Lung (tissue), 11 donors: ENCODE measurements at regions not wholly inside any gene's neighbourhood (a gene's known extent, or its start where the extent isn't known, plus 50 kb on each side); places are given as distances from the start of the nearest gene placed in this dataset.

Source experiments
- ATAC-seq: fragments of 200-7000 bp; cut with Tn5 transposase; one replicate; pipeline ENCODE4 v1.9.1; 2020; ENCODE audit warnings: moderate number of reproducible peaks; ENCODE audit not compliant: insufficient read depth, low FRiP score
- DNase-seq, 3 donors: peaks; one replicate each; pipeline ENCODE4 v3.0.0-alpha.2; 2013 to 2017
- H3K27ac ChIP-seq, 2 donors: one replicate each; pipeline ENCODE4 v1.5.1; 2013; ENCODE audit warnings: mild to moderate bottlenecking in 2 of 2, moderate library complexity in 2 of 2, control low read depth in 1 of 2, inconsistent platforms in 1 of 2, low read depth in 1 of 2, low read length in 1 of 2
- H3K27me3 ChIP-seq, 3 donors: one replicate each; pipeline ENCODE4 v1.5.1; 2013; ENCODE audit warnings: low read length in 2 of 3; ENCODE audit not compliant: control insufficient read depth in 3 of 3, insufficient read depth in 3 of 3
- H3K36me3 ChIP-seq, 4 donors: one replicate each; pipeline ENCODE4 v1.5.1; 2013; ENCODE audit warnings: low read length in 4 of 4, mild to moderate bottlenecking in 1 of 4, moderate library complexity in 1 of 4; ENCODE audit not compliant: control insufficient read depth in 4 of 4, insufficient read depth in 4 of 4
- H3K4me1 ChIP-seq, 5 donors: one replicate each; pipeline ENCODE4 v1.5.1; 2013; ENCODE audit warnings: low read length in 5 of 5, mild to moderate bottlenecking in 2 of 5, moderate library complexity in 1 of 5; ENCODE audit not compliant: control insufficient read depth in 5 of 5, insufficient read depth in 5 of 5
- H3K4me3 ChIP-seq: one replicate; pipeline ENCODE4 v1.5.1; 2013; ENCODE audit warnings: mild to moderate bottlenecking, control low read depth, moderate library complexity
- H3K9ac ChIP-seq, 2 donors: one replicate each; pipeline ENCODE4 v1.5.1; 2013; ENCODE audit warnings: low read length in 2 of 2, control low read depth in 1 of 2; ENCODE audit not compliant: insufficient read depth in 1 of 2
- H3K9me3 ChIP-seq, 4 donors: one replicate each; pipeline ENCODE4 v1.5.1; 2013; ENCODE audit warnings: low read length in 3 of 4, mild to moderate bottlenecking in 1 of 4, moderate library complexity in 1 of 4; ENCODE audit not compliant: control insufficient read depth in 4 of 4, insufficient read depth in 3 of 4
- WGBS, 2 donors: extraction: QIAGEN DNeasy Blood & Tissue Kit; methylation state at CpG; one replicate each; pipeline ENCODE4 v1.1.7; 2013; 5-methylcytosine and 5-hydroxymethylcytosine counted together
- TF ChIP-seq, protein P1 (sequence below): IDR thresholded peaks from 2 replicates; pipeline ENCODE4 v1.5.1; 2012; ENCODE audit warnings: mild to moderate bottlenecking; ENCODE audit errors: control extremely low read depth, extremely low read depth
- donor health status: control.
- donor health status: control.
- donor health status: Bipolar disorder and iron deficiency.
- donor health status: healthy.
- donor health status: DM: yes; HTN: yes; CAD: no.

DNA sequence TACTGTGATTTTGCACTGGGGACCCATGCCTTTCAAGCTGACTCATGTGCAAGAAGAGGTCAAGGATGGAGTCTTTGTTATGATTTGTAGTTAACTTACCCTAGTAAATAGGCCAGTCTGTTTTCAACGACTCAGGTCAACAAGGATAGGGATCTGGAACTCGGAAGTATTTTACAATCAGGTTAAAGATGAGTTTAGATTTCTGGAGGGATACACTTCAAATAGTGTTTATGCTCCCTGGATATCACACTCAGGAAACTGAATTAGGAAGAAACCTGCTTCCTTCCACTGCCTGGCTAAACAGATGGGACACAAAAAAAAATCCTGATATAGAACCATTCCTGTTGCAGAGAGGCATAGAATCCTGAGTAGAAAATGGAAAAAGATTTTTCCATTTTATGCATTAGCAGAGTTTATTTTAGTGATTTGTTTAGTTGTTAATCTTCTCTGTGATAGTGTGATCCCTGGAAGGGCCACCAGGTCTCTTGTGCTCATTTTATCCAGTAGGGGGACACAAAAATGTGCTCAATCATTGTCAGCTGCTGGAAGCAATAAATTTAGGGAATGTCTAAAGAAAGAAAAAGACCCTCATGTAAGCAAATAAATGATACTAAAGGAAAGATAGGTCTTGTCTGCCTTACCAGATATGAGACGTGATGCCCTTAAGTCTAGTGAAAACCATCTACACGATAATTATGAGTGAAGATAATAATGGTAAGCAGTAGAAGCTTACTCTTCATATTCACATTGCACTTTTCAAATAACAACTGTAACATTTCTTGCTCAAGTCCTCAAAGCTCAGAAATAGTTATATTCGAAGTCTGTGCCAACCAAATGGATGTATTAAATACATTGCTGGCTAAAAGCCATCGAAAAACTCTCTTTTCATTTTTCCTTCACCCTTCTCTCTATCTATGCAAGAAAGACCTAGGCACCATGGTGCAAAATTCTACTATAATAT lies 452.1 kb upstream of the KCNMB2 start:
- DNase-seq = peak; percentile 53 to 97 (median 96)
- Histone ChIP-seq H3K9me3 (no peaks in the 10 kb centered on the region), H3K4me1 (peaks cover 2 to 67% (median 32%) of the 10 kb centered on the region in 5 donors), H3K27ac (peak overlapping the region; percentile 64 to 74), H3K27me3 (no peaks in the 10 kb centered on the region), H3K36me3 (no peaks in the 10 kb centered on the region), H3K9ac (no peak overlapping the region), H3K4me3 (no peak overlapping the region)
- WGBS, 2 donors = 47 to 56% methylated on average over 6 of the region's 6 CpGs
- TF ChIP-seq, protein P1, sequence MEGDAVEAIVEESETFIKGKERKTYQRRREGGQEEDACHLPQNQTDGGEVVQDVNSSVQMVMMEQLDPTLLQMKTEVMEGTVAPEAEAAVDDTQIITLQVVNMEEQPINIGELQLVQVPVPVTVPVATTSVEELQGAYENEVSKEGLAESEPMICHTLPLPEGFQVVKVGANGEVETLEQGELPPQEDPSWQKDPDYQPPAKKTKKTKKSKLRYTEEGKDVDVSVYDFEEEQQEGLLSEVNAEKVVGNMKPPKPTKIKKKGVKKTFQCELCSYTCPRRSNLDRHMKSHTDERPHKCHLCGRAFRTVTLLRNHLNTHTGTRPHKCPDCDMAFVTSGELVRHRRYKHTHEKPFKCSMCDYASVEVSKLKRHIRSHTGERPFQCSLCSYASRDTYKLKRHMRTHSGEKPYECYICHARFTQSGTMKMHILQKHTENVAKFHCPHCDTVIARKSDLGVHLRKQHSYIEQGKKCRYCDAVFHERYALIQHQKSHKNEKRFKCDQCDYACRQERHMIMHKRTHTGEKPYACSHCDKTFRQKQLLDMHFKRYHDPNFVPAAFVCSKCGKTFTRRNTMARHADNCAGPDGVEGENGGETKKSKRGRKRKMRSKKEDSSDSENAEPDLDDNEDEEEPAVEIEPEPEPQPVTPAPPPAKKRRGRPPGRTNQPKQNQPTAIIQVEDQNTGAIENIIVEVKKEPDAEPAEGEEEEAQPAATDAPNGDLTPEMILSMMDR = no peak
- no peak for ATAC-seq

DNA sequence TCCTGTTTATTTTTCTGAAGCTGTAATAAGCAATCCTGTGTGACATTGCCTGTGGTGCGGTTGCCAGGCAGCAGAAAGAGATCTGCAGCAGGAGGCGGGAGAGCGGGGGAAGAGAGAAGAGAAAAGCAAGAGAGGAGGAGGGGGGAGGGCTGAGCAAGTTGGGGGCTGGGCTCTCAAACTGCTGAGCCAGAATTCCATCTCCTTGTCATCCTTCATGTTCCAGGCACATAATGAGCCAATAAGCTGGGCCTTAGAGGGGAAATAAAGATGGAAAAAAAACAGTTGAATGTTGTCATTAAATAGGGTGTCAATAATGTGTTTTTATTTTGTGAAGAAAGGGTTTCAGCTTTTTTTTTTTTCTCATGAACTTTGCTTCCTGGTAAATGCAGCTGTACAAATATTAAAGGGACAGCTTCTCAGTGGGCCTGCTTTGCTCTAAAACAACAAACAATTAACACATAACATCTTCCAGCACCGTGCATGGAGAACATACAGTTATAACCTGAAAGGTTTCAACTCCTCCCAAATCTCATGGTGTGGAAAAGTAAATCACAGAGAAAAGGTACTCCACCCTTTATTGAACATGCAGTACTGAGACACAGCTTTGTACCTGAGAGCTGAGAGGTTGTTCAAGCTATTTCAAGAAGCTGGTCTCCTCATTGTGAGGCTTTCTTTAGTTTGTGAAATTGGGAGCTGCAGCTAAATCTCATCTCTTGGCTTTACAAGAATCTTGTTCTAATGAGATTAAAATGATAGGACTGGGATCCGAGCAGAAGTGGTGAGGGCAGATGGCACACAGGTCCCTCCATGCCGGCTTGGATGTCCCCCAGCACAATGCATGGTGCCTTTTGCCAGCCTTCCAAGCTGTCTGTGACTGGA lies 451.1 kb upstream of the KCNMB2 start:
- H3K27me3 ChIP-seq = no peaks in the 10 kb centered on the region
- no peak overlapping the region for H3K4me3 ChIP-seq
- no peak overlapping the region for H3K9ac ChIP-seq
- no peaks in the 10 kb centered on the region for H3K36me3 ChIP-seq
- peak; percentile 27 for ATAC-seq
- TF ChIP-seq, protein P1 = no peak
- 25 to 35% methylated on average over 6 of the region's 6 CpGs for WGBS, 2 donors
- H3K9me3 ChIP-seq = peaks cover 0 to 1% (median 0%) of the 10 kb centered on the region in 4 donors
- peak; percentile 97 to 100 (median 99) for DNase-seq
- H3K4me1 ChIP-seq = peaks cover 0 to 57% (median 32%) of the 10 kb centered on the region in 5 donors
- peak overlapping the region; percentile 4 to 77 for H3K27ac ChIP-seq

- TF ChIP-seq, protein P1 = no peak
- DNase-seq (no peak), ATAC-seq (no peak)
- Histone ChIP-seq H3K27me3 (no peaks in the 10 kb centered on the region), H3K27ac (peak overlapping the region; percentile 4 to 77), H3K4me3 (no peak overlapping the region), H3K9me3 (peaks cover 0 to 2% (median under 1%) of the 10 kb centered on the region in 4 donors), H3K4me1 (peaks cover 0 to 55% (median 32%) of the 10 kb centered on the region in 5 donors), H3K9ac (no peak overlapping the region), H3K36me3 (no peaks in the 10 kb centered on the region)
These were observed 450.5 kb upstream of the KCNMB2 start for GRCh38 chr3:178085817-178086123.
